HEK293 (cell line): ENCODE measurements at regions not wholly inside any gene's neighbourhood (a gene's known extent, or its start where the extent isn't known, plus 50 kb on each side); places are given as distances from the start of the nearest gene placed in this dataset.

ENCODE experiments used
- CTCF ChIA-PET: fragments of 350-600 bp; formaldehyde crosslinking; extraction: SDS; loops from one replicate; lab custom pipeline; 2021; ENCODE audit warnings: antibody characterized with exemption; lab: Yijun Ruan, JAX
- POLR2A ChIA-PET: fragments of 300-600 bp; formaldehyde crosslinking; extraction: SDS; loops from one replicate; lab custom pipeline; 2020; ENCODE audit warnings: antibody characterized with exemption, inconsistent platforms; lab: Yijun Ruan, JAX
- H3K27ac ChIP-seq: fragments of 200-500 bp; sonication (Bioruptor generic); 2 replicates; pipeline ENCODE4 v1.5.1; 2014; ENCODE audit warnings: low read depth, low read length, control low read depth, inconsistent platforms; ENCODE audit errors: extremely low read depth
- H3K36me3 ChIP-seq, 2 experiments: fragments of 200-500 bp in 1 of 2; sonication (Bioruptor generic) in 1 of 2; 1 replicate in 1 of 2; 2 replicates in 1 of 2; pipeline ENCODE4 v1.5.1; 2014 to 2017; ENCODE audit warnings: inconsistent platforms in 2 of 2, low read length in 2 of 2; ENCODE audit not compliant: control insufficient read depth in 2 of 2, insufficient read depth in 1 of 2
- H3K4me1 ChIP-seq: fragments of 200-500 bp; sonication (Bioruptor generic); 2 replicates; pipeline ENCODE4 v1.5.1; 2014; ENCODE audit warnings: mild to moderate bottlenecking, low read length, inconsistent platforms; ENCODE audit not compliant: control insufficient read depth, insufficient read depth
- H3K4me3 ChIP-seq: 2 replicates; pipeline ENCODE4 v1.5.1; 2011; ENCODE audit warnings: low read depth, mild to moderate bottlenecking, control low read depth, low read length, moderate library complexity
- H3K9me3 ChIP-seq: fragments of 200-500 bp; sonication (Bioruptor generic); 2 replicates; pipeline ENCODE4 v1.5.1; 2014; ENCODE audit warnings: low read depth, low read length, inconsistent platforms; ENCODE audit not compliant: control insufficient read depth, insufficient read depth
- BCL11A ChIP-seq: fragments of 450-650 bp; formaldehyde crosslinking; IDR thresholded peaks from 2 replicates; pipeline ENCODE4 v1.5.1; 2016; ENCODE audit warnings: low read depth, missing biosample characterization, missing genetic modification characterization
- FEZF1 ChIP-seq: fragments of 450-650 bp; formaldehyde crosslinking; IDR thresholded peaks from 2 replicates; pipeline ENCODE4 v1.5.1; 2016; ENCODE audit warnings: missing biosample characterization, missing genetic modification characterization
- KLF7 ChIP-seq: fragments of 450-650 bp; formaldehyde crosslinking; IDR thresholded peaks from 2 replicates; pipeline ENCODE4 v1.5.1; 2016; ENCODE audit warnings: missing biosample characterization, missing genetic modification characterization, borderline replicate concordance
- SP3 ChIP-seq: fragments of 450-650 bp; formaldehyde crosslinking; IDR thresholded peaks from 2 replicates; pipeline ENCODE4 v1.5.1; 2016; ENCODE audit warnings: missing biosample characterization, missing genetic modification characterization
- TCF7L2 ChIP-seq: IDR thresholded peaks from 2 replicates; pipeline ENCODE4 v1.6.1; 2011; ENCODE audit warnings: low read depth, mild to moderate bottlenecking, inconsistent platforms, low read length, moderate library complexity, borderline replicate concordance
- ZBTB20 ChIP-seq: fragments of 450-650 bp; formaldehyde crosslinking; IDR thresholded peaks from 2 replicates; pipeline ENCODE4 v1.5.1; 2016; ENCODE audit warnings: missing biosample characterization, missing genetic modification characterization
- ZBTB48 ChIP-seq: fragments of 450-650 bp; formaldehyde crosslinking; IDR thresholded peaks from 2 replicates; pipeline ENCODE4 v1.5.1; 2016; ENCODE audit warnings: missing biosample characterization, missing genetic modification characterization
- ZEB2 ChIP-seq: fragments of 450-650 bp; formaldehyde crosslinking; IDR thresholded peaks from 2 replicates; pipeline ENCODE4 v1.5.1; 2016; ENCODE audit warnings: missing biosample characterization, missing genetic modification characterization
- ZNF184 ChIP-seq: fragments of 450-650 bp; IDR thresholded peaks from 2 replicates; pipeline ENCODE4 v1.5.1; 2018; ENCODE audit warnings: missing biosample characterization, mild to moderate bottlenecking, missing genetic modification characterization
- ZNF19 ChIP-seq: fragments of 450-650 bp; formaldehyde crosslinking; IDR thresholded peaks from 2 replicates; pipeline ENCODE4; 2016; ENCODE audit warnings: missing biosample characterization, missing genetic modification characterization, low read depth
- ZNF23 ChIP-seq: fragments of 450-650 bp; formaldehyde crosslinking; IDR thresholded peaks from 2 replicates; pipeline ENCODE4 v1.5.1; 2016; ENCODE audit warnings: missing biosample characterization, missing genetic modification characterization, borderline replicate concordance
- ZNF266 ChIP-seq: fragments of 450-650 bp; formaldehyde crosslinking; IDR thresholded peaks from 2 replicates; pipeline ENCODE4 v1.5.1; 2016; ENCODE audit warnings: missing biosample characterization, missing genetic modification characterization, low read depth
- ZNF350 ChIP-seq: fragments of 450-650 bp; formaldehyde crosslinking; IDR thresholded peaks from 2 replicates; pipeline ENCODE4 v1.5.0; 2017; ENCODE audit warnings: missing biosample characterization, mild to moderate bottlenecking, missing genetic modification characterization
- ZNF423 ChIP-seq: fragments of 450-650 bp; formaldehyde crosslinking; IDR thresholded peaks from 2 replicates; pipeline ENCODE4 v1.5.1; 2016; ENCODE audit warnings: missing biosample characterization, missing genetic modification characterization
- ZNF660 ChIP-seq: fragments of 450-650 bp; IDR thresholded peaks from 2 replicates; pipeline ENCODE4 v1.5.1; 2018; ENCODE audit warnings: missing biosample characterization, mild to moderate bottlenecking, missing genetic modification characterization
- ZSCAN16 ChIP-seq: fragments of 450-650 bp; formaldehyde crosslinking; IDR thresholded peaks from 2 replicates; pipeline ENCODE4 v1.5.1; 2016; ENCODE audit warnings: missing biosample characterization, missing genetic modification characterization
- ZXDB ChIP-seq: fragments of 450-650 bp; formaldehyde crosslinking; IDR thresholded peaks from 2 replicates; pipeline ENCODE4 v1.5.1; 2016; ENCODE audit warnings: missing biosample characterization, missing genetic modification characterization
- TF ChIP-seq, protein P1 (sequence below): fragments of 450-650 bp; formaldehyde crosslinking; conservative IDR thresholded peaks from 2 replicates; pipeline ENCODE4 v1.5.1; 2016; ENCODE audit warnings: low read depth, missing biosample characterization, missing genetic modification characterization
- TF ChIP-seq, protein P2 (sequence below): IDR thresholded peaks from 2 replicates; pipeline ENCODE4 v1.6.1; 2011; ENCODE audit warnings: mild to moderate bottlenecking, low read depth, low read length, borderline replicate concordance
- TF ChIP-seq, protein P3 (sequence below): fragments of 450-650 bp; formaldehyde crosslinking; IDR thresholded peaks from 2 replicates; pipeline ENCODE4 v1.5.1; 2016; ENCODE audit warnings: missing biosample characterization, missing genetic modification characterization
- TF ChIP-seq, protein P4 (sequence below): fragments of 450-650 bp; formaldehyde crosslinking; IDR thresholded peaks from 2 replicates; pipeline ENCODE4 v1.5.1; 2017; ENCODE audit warnings: missing biosample characterization, missing genetic modification characterization
- TF ChIP-seq, protein P5 (sequence below): fragments of 450-650 bp; formaldehyde crosslinking; IDR thresholded peaks from 2 replicates; pipeline ENCODE4 v1.5.1; 2016; ENCODE audit warnings: missing biosample characterization, missing genetic modification characterization
- TF ChIP-seq, protein P6 (sequence below): fragments of 450-650 bp; formaldehyde crosslinking; IDR thresholded peaks from 2 replicates; pipeline ENCODE4 v1.5.1; 2016; ENCODE audit warnings: missing biosample characterization, missing genetic modification characterization

DNA sequence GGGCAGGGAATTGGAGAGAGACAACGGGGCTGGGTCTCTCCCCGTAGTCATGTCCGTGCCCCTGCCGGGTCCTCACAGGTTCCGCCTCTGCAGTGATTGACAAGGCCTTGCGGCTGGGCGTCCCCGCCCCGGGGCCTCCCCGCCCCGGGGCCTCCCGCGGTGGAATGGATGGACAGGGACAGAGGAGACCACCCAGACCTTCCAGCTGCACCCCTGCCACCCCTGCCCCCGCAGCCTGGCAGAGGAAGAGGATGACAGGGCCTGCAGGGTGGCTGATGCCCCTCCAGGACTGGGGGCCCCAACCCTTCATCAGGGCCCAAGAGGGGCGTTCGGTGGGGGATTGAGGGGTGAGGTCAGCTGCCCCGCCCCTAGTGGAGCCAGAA, 216.4 kb upstream of the CIBAR2 start (continued):
- TF ChIP-seq, protein P1, sequence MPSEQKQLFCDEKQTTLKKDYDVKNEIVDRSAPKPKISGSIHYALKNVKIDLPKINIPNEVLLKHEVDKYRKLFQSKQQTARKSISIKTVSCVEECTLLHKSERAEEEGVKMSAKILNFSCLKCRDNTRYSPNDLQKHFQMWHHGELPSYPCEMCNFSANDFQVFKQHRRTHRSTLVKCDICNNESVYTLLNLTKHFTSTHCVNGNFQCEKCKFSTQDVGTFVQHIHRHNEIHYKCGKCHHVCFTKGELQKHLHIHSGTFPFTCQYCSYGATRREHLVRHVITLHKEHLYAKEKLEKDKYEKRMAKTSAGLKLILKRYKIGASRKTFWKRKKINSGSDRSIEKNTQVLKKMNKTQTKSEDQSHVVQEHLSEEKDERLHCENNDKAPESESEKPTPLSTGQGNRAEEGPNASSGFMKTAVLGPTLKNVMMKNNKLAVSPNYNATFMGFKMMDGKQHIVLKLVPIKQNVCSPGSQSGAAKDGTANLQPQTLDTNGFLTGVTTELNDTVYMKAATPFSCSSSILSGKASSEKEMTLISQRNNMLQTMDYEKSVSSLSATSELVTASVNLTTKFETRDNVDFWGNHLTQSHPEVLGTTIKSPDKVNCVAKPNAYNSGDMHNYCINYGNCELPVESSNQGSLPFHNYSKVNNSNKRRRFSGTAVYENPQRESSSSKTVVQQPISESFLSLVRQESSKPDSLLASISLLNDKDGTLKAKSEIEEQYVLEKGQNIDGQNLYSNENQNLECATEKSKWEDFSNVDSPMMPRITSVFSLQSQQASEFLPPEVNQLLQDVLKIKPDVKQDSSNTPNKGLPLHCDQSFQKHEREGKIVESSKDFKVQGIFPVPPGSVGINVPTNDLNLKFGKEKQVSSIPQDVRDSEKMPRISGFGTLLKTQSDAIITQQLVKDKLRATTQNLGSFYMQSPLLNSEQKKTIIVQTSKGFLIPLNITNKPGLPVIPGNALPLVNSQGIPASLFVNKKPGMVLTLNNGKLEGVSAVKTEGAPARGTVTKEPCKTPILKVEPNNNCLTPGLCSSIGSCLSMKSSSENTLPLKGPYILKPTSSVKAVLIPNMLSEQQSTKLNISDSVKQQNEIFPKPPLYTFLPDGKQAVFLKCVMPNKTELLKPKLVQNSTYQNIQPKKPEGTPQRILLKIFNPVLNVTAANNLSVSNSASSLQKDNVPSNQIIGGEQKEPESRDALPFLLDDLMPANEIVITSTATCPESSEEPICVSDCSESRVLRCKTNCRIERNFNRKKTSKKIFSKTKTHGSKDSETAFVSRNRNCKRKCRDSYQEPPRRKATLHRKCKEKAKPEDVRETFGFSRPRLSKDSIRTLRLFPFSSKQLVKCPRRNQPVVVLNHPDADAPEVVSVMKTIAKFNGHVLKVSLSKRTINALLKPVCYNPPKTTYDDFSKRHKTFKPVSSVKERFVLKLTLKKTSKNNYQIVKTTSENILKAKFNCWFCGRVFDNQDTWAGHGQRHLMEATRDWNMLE = no peak
- TF ChIP-seq, protein P2, sequence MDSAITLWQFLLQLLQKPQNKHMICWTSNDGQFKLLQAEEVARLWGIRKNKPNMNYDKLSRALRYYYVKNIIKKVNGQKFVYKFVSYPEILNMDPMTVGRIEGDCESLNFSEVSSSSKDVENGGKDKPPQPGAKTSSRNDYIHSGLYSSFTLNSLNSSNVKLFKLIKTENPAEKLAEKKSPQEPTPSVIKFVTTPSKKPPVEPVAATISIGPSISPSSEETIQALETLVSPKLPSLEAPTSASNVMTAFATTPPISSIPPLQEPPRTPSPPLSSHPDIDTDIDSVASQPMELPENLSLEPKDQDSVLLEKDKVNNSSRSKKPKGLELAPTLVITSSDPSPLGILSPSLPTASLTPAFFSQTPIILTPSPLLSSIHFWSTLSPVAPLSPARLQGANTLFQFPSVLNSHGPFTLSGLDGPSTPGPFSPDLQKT = no peak
- TF ChIP-seq ZXDB (peak; percentile 14; the same call in 1 of the 2 replicates), ZNF19 (tag by site-specific recombination) (no peak), ZNF350 (tag by site-specific recombination) (no peak), ZSCAN16 (tag by site-specific recombination) (no peak), ZNF184 (tag by site-specific recombination) (no peak)

DNA sequence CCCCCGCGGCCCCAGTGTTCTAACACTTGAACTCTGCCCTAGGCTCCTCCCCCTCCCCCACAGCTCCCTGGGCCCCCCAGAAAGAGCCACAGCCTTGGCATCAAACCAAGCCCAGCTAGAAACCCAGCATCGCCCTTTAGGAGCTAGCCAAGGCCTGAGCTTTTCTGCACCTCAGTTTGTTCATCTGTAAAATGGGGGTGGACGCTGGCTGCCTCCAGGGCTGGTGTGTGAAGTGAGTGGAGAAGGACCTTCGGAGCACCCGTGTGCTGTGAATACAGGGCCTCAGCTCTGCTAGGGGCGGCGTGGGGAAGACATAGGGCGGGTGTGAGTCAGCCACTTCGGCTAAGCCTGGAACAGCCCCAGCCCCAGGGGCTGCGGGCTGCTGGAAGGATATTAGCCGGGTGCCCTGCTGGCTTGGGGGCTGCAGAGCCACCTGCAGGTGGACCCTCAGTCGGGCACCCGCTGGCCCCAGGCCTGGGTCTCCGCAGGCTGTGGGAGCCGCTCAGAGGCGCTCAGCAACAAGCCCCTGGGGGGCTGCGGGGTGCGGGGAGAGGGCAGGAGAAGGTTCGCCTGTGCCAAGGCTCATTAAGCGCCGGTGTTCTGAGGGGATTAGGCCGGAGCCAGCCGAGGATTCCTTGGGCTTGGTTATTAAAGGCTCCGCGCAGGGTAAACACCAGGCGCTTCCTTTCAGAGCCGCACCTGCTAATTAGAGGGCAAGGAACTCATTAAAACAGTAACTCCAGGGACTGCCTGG, 217.0 kb upstream of the CIBAR2 start:
- Histone ChIP-seq H3K27ac (peak overlapping the region; percentile 2; the same call in 1 of the 2 replicates), H3K4me1 (peaks cover 17% of the 10 kb centered on the region), H3K36me3 (no peaks in the 10 kb centered on the region), H3K9me3 (no peaks in the 10 kb centered on the region), H3K4me3 (no peak overlapping the region)
- POLR2A ChIA-PET = no interaction called here
- CTCF ChIA-PET = no interaction called here
- TF ChIP-seq FEZF1 (tag by site-specific recombination) (0 out of 2 replicates have a peak, but pooled peaks have one; percentile 8), ZNF660 (tag by site-specific recombination) (0 out of 2 replicates have a peak, but pooled peaks have one; percentile 49), KLF7 (tag by site-specific recombination) (peak; percentile 16; the same call in 1 of the 2 replicates), SP3 (tag by site-specific recombination) (no peak), ZEB2 (tag by site-specific recombination) (peak; percentile 17; the same call in 1 of the 2 replicates), TCF7L2 (peak; percentile 53; the same call in 1 of the 2 replicates), BCL11A (tag by site-specific recombination) (0 out of 2 replicates have a peak, but pooled peaks have one; percentile 11), ZNF423 (tag by site-specific recombination) (0 out of 2 replicates have a peak, but pooled peaks have one; percentile 60), ZNF266 (tag by site-specific recombination) (no peak), ZNF23 (tag by site-specific recombination) (no peak), ZBTB48 (tag by site-specific recombination) (peak; percentile 76), ZBTB20 (tag by site-specific recombination) (peak; percentile 75)
- TF ChIP-seq, protein P3, sequence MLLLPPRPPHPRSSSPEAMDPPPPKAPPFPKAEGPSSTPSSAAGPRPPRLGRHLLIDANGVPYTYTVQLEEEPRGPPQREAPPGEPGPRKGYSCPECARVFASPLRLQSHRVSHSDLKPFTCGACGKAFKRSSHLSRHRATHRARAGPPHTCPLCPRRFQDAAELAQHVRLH (tag by site-specific recombination) = 0 out of 2 replicates have a peak, but pooled peaks have one; percentile 30
- TF ChIP-seq, protein P4, sequence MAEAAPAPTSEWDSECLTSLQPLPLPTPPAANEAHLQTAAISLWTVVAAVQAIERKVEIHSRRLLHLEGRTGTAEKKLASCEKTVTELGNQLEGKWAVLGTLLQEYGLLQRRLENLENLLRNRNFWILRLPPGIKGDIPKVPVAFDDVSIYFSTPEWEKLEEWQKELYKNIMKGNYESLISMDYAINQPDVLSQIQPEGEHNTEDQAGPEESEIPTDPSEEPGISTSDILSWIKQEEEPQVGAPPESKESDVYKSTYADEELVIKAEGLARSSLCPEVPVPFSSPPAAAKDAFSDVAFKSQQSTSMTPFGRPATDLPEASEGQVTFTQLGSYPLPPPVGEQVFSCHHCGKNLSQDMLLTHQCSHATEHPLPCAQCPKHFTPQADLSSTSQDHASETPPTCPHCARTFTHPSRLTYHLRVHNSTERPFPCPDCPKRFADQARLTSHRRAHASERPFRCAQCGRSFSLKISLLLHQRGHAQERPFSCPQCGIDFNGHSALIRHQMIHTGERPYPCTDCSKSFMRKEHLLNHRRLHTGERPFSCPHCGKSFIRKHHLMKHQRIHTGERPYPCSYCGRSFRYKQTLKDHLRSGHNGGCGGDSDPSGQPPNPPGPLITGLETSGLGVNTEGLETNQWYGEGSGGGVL = peak; percentile 19; the same call in 1 of the 2 replicates
- TF ChIP-seq, protein P5, sequence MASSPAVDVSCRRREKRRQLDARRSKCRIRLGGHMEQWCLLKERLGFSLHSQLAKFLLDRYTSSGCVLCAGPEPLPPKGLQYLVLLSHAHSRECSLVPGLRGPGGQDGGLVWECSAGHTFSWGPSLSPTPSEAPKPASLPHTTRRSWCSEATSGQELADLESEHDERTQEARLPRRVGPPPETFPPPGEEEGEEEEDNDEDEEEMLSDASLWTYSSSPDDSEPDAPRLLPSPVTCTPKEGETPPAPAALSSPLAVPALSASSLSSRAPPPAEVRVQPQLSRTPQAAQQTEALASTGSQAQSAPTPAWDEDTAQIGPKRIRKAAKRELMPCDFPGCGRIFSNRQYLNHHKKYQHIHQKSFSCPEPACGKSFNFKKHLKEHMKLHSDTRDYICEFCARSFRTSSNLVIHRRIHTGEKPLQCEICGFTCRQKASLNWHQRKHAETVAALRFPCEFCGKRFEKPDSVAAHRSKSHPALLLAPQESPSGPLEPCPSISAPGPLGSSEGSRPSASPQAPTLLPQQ (tag by site-specific recombination) = peak; percentile 50
- TF ChIP-seq, protein P6, sequence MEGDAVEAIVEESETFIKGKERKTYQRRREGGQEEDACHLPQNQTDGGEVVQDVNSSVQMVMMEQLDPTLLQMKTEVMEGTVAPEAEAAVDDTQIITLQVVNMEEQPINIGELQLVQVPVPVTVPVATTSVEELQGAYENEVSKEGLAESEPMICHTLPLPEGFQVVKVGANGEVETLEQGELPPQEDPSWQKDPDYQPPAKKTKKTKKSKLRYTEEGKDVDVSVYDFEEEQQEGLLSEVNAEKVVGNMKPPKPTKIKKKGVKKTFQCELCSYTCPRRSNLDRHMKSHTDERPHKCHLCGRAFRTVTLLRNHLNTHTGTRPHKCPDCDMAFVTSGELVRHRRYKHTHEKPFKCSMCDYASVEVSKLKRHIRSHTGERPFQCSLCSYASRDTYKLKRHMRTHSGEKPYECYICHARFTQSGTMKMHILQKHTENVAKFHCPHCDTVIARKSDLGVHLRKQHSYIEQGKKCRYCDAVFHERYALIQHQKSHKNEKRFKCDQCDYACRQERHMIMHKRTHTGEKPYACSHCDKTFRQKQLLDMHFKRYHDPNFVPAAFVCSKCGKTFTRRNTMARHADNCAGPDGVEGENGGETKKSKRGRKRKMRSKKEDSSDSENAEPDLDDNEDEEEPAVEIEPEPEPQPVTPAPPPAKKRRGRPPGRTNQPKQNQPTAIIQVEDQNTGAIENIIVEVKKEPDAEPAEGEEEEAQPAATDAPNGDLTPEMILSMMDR (tag by site-specific recombination) = peak; percentile 64; the same call in 1 of the 2 replicates
